PC-9 (cell line): ENCODE measurements at regions not wholly inside any gene's neighbourhood (a gene's known extent, or its start where the extent isn't known, plus 50 kb on each side); places are given as distances from the start of the nearest gene placed in this dataset.

ENCODE experiments used
- BruUV-seq: library from RNA; stranded (reverse); fragments of 400-500 nt; replicated peaks from 2 replicates; lab custom pipeline; 2021; lab: Mats Ljungman, UMichigan
- CTCF ChIA-PET: fragments of 300-600 bp; sonication (Branson Sonifier 250); formaldehyde crosslinking; loops from one replicate; lab custom pipeline; 2022; ENCODE audit warnings: antibody characterized with exemption; lab: Charles Lee
- POLR2A ChIA-PET: fragments of 300-600 bp; sonication (Branson Sonifier 250); formaldehyde crosslinking; loops from one replicate; lab custom pipeline; 2022; ENCODE audit warnings: antibody characterized with exemption; ENCODE audit not compliant: unreplicated experiment; lab: Charles Lee
- DNase-seq, 2 experiments: peaks; one replicate each; pipeline versions ENCODE4 v3.0.0 to v3.0.0-alpha.2; 2015 to 2022; ENCODE audit warnings: mixed read lengths in 1 of 2
- H2AFZ ChIP-seq: fragments of 200-600 bp; sonication (generic); 2 replicates; pipeline ENCODE4 v1.8.1; 2017; ENCODE audit warnings: antibody characterized with exemption
- H3F3A ChIP-seq: fragments of 200-600 bp; sonication (generic); 2 replicates; pipeline ENCODE4 v1.8.1; 2017; ENCODE audit warnings: antibody characterized with exemption, mild to moderate bottlenecking, low read depth; ENCODE audit not compliant: insufficient read depth
- H3K27ac ChIP-seq: fragments of 200-600 bp; sonication (generic); 2 replicates; pipeline ENCODE4 v1.6.1; 2016; ENCODE audit warnings: mixed run types
- H3K27me3 ChIP-seq: fragments of 200-600 bp; sonication (generic); 2 replicates; pipeline ENCODE4 v1.6.1; 2016; ENCODE audit warnings: low read depth, mixed run types; ENCODE audit not compliant: insufficient read depth
- H3K36me3 ChIP-seq: fragments of 200-600 bp; sonication (generic); 2 replicates; pipeline ENCODE4 v1.6.1; 2016; ENCODE audit warnings: low read depth, mixed run types
- H3K4me1 ChIP-seq: fragments of 200-600 bp; sonication (generic); replicated peaks from 2 replicates; pipeline ENCODE4 v1.6.1; 2016; ENCODE audit warnings: mixed run types; ENCODE audit not compliant: insufficient read depth
- H3K4me2 ChIP-seq: fragments of 200-600 bp; sonication (generic); 2 replicates; pipeline ENCODE4 v1.6.1; 2017; ENCODE audit warnings: mixed run types
- H3K4me3 ChIP-seq: fragments of 200-600 bp; sonication (generic); 2 replicates; pipeline ENCODE4 v1.6.1; 2016; ENCODE audit warnings: mixed run types
- H3K79me2 ChIP-seq: fragments of 200-600 bp; sonication (generic); 2 replicates; pipeline ENCODE4 v1.6.1; 2017; ENCODE audit warnings: low read depth, mixed run types
- H3K9me2 ChIP-seq: fragments of 200-600 bp; sonication (generic); 2 replicates; pipeline ENCODE4 v1.8.1; 2017; ENCODE audit warnings: mild to moderate bottlenecking; ENCODE audit not compliant: insufficient read depth
- H3K9me3 ChIP-seq: fragments of 200-600 bp; sonication (generic); 2 replicates; pipeline ENCODE4 v1.8.1; 2016; ENCODE audit warnings: low read depth; ENCODE audit not compliant: insufficient read depth
- H4K20me1 ChIP-seq: fragments of 200-600 bp; sonication (generic); 2 replicates; pipeline ENCODE4 v1.8.1; 2017; ENCODE audit not compliant: insufficient read depth
- EZH2 ChIP-seq: fragments of 200-600 bp; sonication (generic); IDR thresholded peaks from 2 replicates; pipeline ENCODE4 v1.8.0; 2017; ENCODE audit warnings: antibody characterized with exemption, low read depth
- intact Hi-C: fragments of 100-400 bp; cut with micrococcal nuclease; formaldehyde crosslinking; loops from one replicate; pipeline ENCODE4 v1.10.0; 2022; ENCODE audit not compliant: unreplicated experiment
- TF ChIP-seq, protein P1 (sequence below): fragments of 200-600 bp; sonication (generic); conservative IDR thresholded peaks from 2 replicates; pipeline ENCODE4 v1.6.1; 2017; ENCODE audit warnings: mixed run types, antibody characterized with exemption, mild to moderate bottlenecking, moderate library complexity

DNA sequence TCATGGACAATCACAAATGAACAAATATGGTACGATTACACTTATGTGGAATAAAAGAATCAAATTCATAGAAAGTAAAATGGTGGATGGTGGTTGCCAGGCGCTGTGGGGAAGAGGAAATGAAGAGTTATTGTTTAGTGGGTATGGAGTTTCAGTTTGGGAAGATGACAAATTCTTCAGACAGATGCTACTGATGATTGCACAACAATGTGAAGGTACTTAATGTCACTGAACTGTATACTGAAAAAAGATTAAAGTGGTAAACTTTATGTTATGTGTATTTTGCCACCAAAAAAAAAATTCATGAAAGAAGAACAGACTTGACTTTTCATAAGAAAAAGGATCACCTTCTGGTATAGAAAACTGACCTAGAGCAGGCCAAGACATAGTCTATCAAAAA lies 745.6 kb upstream of the CXADR start:
- CTCF ChIA-PET, result no interaction called here
- no peak for DNase-seq
- no peaks in the 10 kb centered on the region for H3K9me2 ChIP-seq
- no peak overlapping the region for H3K27ac ChIP-seq
- H3K27me3 ChIP-seq, result no peaks in the 10 kb centered on the region
- H3K4me2 ChIP-seq, result no peak overlapping the region
- H3K36me3 ChIP-seq, result no peaks in the 10 kb centered on the region
- intact Hi-C loops, result no loop called here
- H3K4me3 ChIP-seq, result no peak overlapping the region
- TF ChIP-seq, protein P1, sequence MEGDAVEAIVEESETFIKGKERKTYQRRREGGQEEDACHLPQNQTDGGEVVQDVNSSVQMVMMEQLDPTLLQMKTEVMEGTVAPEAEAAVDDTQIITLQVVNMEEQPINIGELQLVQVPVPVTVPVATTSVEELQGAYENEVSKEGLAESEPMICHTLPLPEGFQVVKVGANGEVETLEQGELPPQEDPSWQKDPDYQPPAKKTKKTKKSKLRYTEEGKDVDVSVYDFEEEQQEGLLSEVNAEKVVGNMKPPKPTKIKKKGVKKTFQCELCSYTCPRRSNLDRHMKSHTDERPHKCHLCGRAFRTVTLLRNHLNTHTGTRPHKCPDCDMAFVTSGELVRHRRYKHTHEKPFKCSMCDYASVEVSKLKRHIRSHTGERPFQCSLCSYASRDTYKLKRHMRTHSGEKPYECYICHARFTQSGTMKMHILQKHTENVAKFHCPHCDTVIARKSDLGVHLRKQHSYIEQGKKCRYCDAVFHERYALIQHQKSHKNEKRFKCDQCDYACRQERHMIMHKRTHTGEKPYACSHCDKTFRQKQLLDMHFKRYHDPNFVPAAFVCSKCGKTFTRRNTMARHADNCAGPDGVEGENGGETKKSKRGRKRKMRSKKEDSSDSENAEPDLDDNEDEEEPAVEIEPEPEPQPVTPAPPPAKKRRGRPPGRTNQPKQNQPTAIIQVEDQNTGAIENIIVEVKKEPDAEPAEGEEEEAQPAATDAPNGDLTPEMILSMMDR, result no peak
- no peak for TF ChIP-seq EZH2
- no peaks in the 10 kb centered on the region for H3K9me3 ChIP-seq
- BruUV-seq, result no TSS peak
- no peaks in the 10 kb centered on the region for H4K20me1 ChIP-seq
- no peaks in the 10 kb centered on the region for H3K79me2 ChIP-seq
- no peaks in the 10 kb centered on the region for H3F3A ChIP-seq
- H3K4me1 ChIP-seq, result no peaks in the 10 kb centered on the region
- POLR2A ChIA-PET, result no interaction called here
- no peak overlapping the region for H2AFZ ChIP-seq

DNA sequence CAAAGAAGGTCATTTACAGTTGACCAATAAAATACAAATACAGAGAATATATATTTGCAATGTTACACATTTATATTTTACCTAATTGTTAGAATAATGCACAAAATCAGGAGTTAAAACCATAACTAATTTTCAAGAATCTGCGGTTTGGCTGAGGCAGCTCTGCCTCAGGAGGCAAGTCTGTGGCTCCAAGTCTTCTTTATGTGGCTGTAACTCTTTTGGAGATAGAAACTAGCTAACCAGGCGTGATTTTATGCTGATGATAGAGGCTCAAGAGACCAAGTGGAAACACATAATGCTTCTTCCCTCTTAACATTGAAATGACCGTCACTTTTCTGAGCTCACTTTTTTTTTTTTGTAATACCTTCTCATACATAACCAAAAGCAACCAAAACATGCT lies 744.7 kb upstream of the CXADR start:
- ChIA-PET POLR2A (no interaction called here), CTCF (no interaction called here)
- Histone ChIP-seq H3K9me3 (no peaks in the 10 kb centered on the region), H3K36me3 (no peaks in the 10 kb centered on the region), H3K79me2 (no peaks in the 10 kb centered on the region), H3F3A (no peaks in the 10 kb centered on the region), H3K4me2 (no peak overlapping the region), H4K20me1 (no peaks in the 10 kb centered on the region), H3K9me2 (no peaks in the 10 kb centered on the region), H2AFZ (no peak overlapping the region), H3K27ac (no peak overlapping the region), H3K4me1 (no peaks in the 10 kb centered on the region), H3K27me3 (no peaks in the 10 kb centered on the region), H3K4me3 (no peak overlapping the region)
- BruUV-seq, result no TSS peak
- no peak for TF ChIP-seq EZH2
- TF ChIP-seq, protein P1, result no peak
- DNase-seq, result no peak
- intact Hi-C loops, result no loop called here

DNA sequence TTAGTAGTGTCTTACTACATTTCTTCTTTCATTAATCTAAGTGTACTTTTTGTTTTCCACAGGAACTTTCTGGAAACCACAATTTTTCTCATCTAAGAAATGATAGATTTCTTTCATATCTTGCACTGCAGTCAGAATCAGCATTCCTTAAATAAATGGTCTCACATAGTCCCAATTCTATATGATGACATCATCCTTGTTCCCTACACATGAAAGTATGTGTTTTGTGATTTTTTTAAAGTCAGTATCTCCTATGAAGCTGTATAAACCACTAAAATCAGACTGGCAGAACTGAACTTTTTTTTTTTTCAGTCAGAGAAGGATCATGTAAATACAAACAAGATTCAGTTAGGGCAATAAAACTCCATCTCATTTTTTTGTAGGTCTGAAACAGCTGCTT lies 742.6 kb upstream of the CXADR start:
- ChIA-PET POLR2A (no interaction called here), CTCF (no interaction called here)
- no peaks in the 10 kb centered on the region for H3K79me2 ChIP-seq
- H2AFZ ChIP-seq, result no peak overlapping the region
- H3K9me2 ChIP-seq, result no peaks in the 10 kb centered on the region
- intact Hi-C loops, result no loop called here
- H3K36me3 ChIP-seq, result no peaks in the 10 kb centered on the region
- TF ChIP-seq EZH2, result no peak
- TF ChIP-seq, protein P1, result no peak
- no peaks in the 10 kb centered on the region for H3F3A ChIP-seq
- H3K4me3 ChIP-seq, result no peak overlapping the region
- no peaks in the 10 kb centered on the region for H3K27me3 ChIP-seq
- no peak overlapping the region for H3K4me2 ChIP-seq
- no peak overlapping the region for H3K27ac ChIP-seq
- no peaks in the 10 kb centered on the region for H4K20me1 ChIP-seq
- no peaks in the 10 kb centered on the region for H3K4me1 ChIP-seq
- no TSS peak for BruUV-seq
- no peaks in the 10 kb centered on the region for H3K9me3 ChIP-seq
- DNase-seq, result no peak
